ENCODE measurements at regions not wholly inside any gene's neighbourhood (a gene's known extent, or its start where the extent isn't known, plus 50 kb on each side); places are given as distances from the start of the nearest gene placed in this dataset.

DNA sequence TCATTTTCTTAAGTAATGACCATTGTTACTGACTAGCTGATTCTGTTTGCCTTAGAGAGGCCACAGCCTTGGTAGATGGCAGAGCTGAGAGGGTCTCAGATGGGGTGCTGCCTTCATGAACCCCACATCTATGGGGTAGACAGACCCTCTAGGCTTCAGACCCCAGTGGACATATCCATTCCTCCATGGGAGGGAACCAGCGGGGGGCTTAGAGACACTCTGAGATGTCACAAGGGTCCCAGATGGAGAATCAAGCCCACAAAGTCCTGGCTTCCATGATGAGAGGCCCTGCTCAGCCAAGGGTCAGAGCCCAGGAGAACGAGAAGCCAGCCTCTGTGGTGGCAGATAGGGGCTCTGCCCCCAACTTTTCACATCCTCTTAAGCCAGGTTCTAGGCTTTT is 408.6 kb downstream of the TCERG1L start:
- no peaks in the 10 kb centered on the region for H3K27me3 ChIP-seq (ENCODE audit: control insufficient read depth, extremely low read depth, insufficient read depth, low read length)
- H3K79me2 ChIP-seq (ENCODE audit: control insufficient read depth, insufficient read depth, low read length) = no peaks in the 10 kb centered on the region
- TF ChIP-seq, protein P1, sequence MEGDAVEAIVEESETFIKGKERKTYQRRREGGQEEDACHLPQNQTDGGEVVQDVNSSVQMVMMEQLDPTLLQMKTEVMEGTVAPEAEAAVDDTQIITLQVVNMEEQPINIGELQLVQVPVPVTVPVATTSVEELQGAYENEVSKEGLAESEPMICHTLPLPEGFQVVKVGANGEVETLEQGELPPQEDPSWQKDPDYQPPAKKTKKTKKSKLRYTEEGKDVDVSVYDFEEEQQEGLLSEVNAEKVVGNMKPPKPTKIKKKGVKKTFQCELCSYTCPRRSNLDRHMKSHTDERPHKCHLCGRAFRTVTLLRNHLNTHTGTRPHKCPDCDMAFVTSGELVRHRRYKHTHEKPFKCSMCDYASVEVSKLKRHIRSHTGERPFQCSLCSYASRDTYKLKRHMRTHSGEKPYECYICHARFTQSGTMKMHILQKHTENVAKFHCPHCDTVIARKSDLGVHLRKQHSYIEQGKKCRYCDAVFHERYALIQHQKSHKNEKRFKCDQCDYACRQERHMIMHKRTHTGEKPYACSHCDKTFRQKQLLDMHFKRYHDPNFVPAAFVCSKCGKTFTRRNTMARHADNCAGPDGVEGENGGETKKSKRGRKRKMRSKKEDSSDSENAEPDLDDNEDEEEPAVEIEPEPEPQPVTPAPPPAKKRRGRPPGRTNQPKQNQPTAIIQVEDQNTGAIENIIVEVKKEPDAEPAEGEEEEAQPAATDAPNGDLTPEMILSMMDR (optimal IDR thresholded peaks at IDR 0.05 in 1 of 3, IDR thresholded peaks at IDR 0.05 in 1 of 3, conservative IDR thresholded peaks at IDR 0.05 in 1 of 3; ENCODE audit: extremely low read depth in 1 of 3, insufficient read depth in 2 of 3, low read length in 3 of 3) = no peak
- TF ChIP-seq EZH2 (IDR thresholded peaks at IDR 0.05; ENCODE audit: low read length) = no peak
- H3K9ac ChIP-seq (ENCODE audit: control insufficient read depth, extremely low read depth, insufficient read depth, low read length) = no peak overlapping the region
- no peak overlapping the region for H3K27ac ChIP-seq (ENCODE audit: control insufficient read depth, insufficient read depth, low read length)
- no peak overlapping the region for H3K4me3 ChIP-seq (ENCODE audit: control insufficient read depth in 2 of 3, extremely low read depth in 1 of 3, insufficient read depth in 2 of 3, low read depth in 1 of 3, low read length in 3 of 3)
- dilution Hi-C loops (cut with MboI; ENCODE audit: extremely low pct_ligation_motif_present, low sequenced_read_pairs) = no loop called here
- peaks cover 28% of the 10 kb centered on the region for H3K9me3 ChIP-seq (ENCODE audit: control insufficient read depth, low read depth, low read length)
- FAIRE-seq (no peak), DNase-seq (ENCODE audit: low read depth, low spot score) (no peak)
- H2AFZ ChIP-seq (ENCODE audit: control insufficient read depth, low read length) = no peak overlapping the region
- no peaks in the 10 kb centered on the region for H3K9me1 ChIP-seq (ENCODE audit: control insufficient read depth, extremely low read depth, insufficient read depth, low read length)
- H4K20me1 ChIP-seq (ENCODE audit: control insufficient read depth, extremely low read depth, insufficient read depth, low read length) = no peaks in the 10 kb centered on the region
- no peaks in the 10 kb centered on the region for H3K4me1 ChIP-seq (ENCODE audit: control insufficient read depth, extremely low read depth, insufficient read depth, low read length)
- no peak overlapping the region for H3K4me2 ChIP-seq (ENCODE audit: control insufficient read depth, extremely low read depth, insufficient read depth, low read depth, low read length)
- H3K36me3 ChIP-seq (ENCODE audit: control insufficient read depth in 2 of 2, extremely low read depth in 1 of 2, insufficient read depth in 2 of 2, low read length in 2 of 2) = no peaks in the 10 kb centered on the region

DNA sequence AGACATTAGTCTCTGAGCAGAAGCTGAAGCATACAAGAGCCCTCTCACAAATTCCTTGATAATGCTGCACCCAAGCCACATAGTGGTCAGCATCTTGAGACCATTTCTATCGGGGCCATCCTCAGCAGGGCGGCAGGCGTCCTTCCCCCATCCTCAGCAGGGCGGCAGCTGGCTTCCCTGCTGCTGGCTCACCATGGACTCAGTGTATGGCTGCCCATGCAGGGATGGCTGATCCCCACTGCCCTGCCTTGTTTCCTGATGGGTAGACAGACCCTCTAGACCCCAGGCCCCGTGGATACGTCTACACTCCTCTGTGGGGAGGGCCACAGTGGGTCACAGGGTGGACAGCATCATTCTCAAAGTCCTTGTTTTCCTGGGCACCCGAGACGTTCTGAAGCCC is 406.8 kb downstream of the TCERG1L start:
- TF ChIP-seq, protein P1 (optimal IDR thresholded peaks at IDR 0.05 in 1 of 3, IDR thresholded peaks at IDR 0.05 in 1 of 3, conservative IDR thresholded peaks at IDR 0.05 in 1 of 3; ENCODE audit: extremely low read depth in 1 of 3, insufficient read depth in 2 of 3, low read length in 3 of 3) = no peak
- no peak for TF ChIP-seq EZH2 (IDR thresholded peaks at IDR 0.05; ENCODE audit: low read length)
- Histone ChIP-seq H3K9me3 (ENCODE audit: control insufficient read depth, low read depth, low read length) (peaks cover 21% of the 10 kb centered on the region), H4K20me1 (ENCODE audit: control insufficient read depth, extremely low read depth, insufficient read depth, low read length) (no peaks in the 10 kb centered on the region), H3K4me1 (ENCODE audit: control insufficient read depth, extremely low read depth, insufficient read depth, low read length) (no peaks in the 10 kb centered on the region), H3K4me2 (ENCODE audit: control insufficient read depth, extremely low read depth, insufficient read depth, low read depth, low read length) (no peak overlapping the region), H3K4me3 (ENCODE audit: control insufficient read depth in 2 of 3, extremely low read depth in 1 of 3, insufficient read depth in 2 of 3, low read depth in 1 of 3, low read length in 3 of 3) (no peak overlapping the region), H3K79me2 (ENCODE audit: control insufficient read depth, insufficient read depth, low read length) (no peaks in the 10 kb centered on the region), H2AFZ (ENCODE audit: control insufficient read depth, low read length) (no peak overlapping the region), H3K9me1 (ENCODE audit: control insufficient read depth, extremely low read depth, insufficient read depth, low read length) (no peaks in the 10 kb centered on the region), H3K36me3 (ENCODE audit: control insufficient read depth in 2 of 2, extremely low read depth in 1 of 2, insufficient read depth in 2 of 2, low read length in 2 of 2) (no peaks in the 10 kb centered on the region), H3K9ac (ENCODE audit: control insufficient read depth, extremely low read depth, insufficient read depth, low read length) (no peak overlapping the region), H3K27ac (ENCODE audit: control insufficient read depth, insufficient read depth, low read length) (no peak overlapping the region), H3K27me3 (ENCODE audit: control insufficient read depth, extremely low read depth, insufficient read depth, low read length) (no peaks in the 10 kb centered on the region)
- dilution Hi-C loops (cut with MboI; ENCODE audit: extremely low pct_ligation_motif_present, low sequenced_read_pairs) = no loop called here
- DNase-seq (ENCODE audit: low read depth, low spot score) (no peak), FAIRE-seq (no peak)
